Brain microvascular endothelial cell (primary cell): ENCODE measurements at regions not wholly inside any gene's neighbourhood (a gene's known extent, or its start where the extent isn't known, plus 50 kb on each side); places are given as distances from the start of the nearest gene placed in this dataset.

Source experiments
- DNase-seq: peaks from one replicate; pipeline ENCODE4 v3.0.0-alpha.2; 2020
- H3K27ac ChIP-seq: fragments of 250-450 bp; sonication (Bioruptor Pico); 2 replicates; pipeline ENCODE4 v1.5.1; 2020; ENCODE audit warnings: mild to moderate bottlenecking, moderate library complexity
- H3K27me3 ChIP-seq: fragments of 250-450 bp; sonication (Bioruptor Pico); replicated peaks from 2 replicates; pipeline ENCODE4 v1.5.1; 2020; ENCODE audit warnings: mild to moderate bottlenecking
- H3K36me3 ChIP-seq: fragments of 250-450 bp; sonication (Bioruptor Pico); replicated peaks from 2 replicates; pipeline ENCODE4 v1.5.1; 2020; ENCODE audit warnings: mild to moderate bottlenecking
- H3K4me3 ChIP-seq: 2 replicates; pipeline ENCODE4 v1.5.1; 2011; ENCODE audit warnings: low read depth, mild to moderate bottlenecking, control low read depth, low read length, moderate library complexity
- CTCF ChIP-seq: IDR thresholded peaks from 2 replicates; pipeline ENCODE4 v1.5.1; 2011; ENCODE audit warnings: low read depth, mild to moderate bottlenecking, moderate library complexity, low read length, control low read depth, inconsistent platforms; ENCODE audit errors: missing control alignments
- in situ Hi-C: cut with HindIII; loops from 2 replicates; pipeline ENCODE4 v1.10.0; 2017; ENCODE audit warnings: low sequenced_read_pairs, low pct_ligation_motif_present

- H3K27ac ChIP-seq: no peak overlapping the region
- no peak for DNase-seq
- no peak overlapping the region for H3K4me3 ChIP-seq
- no peak for TF ChIP-seq CTCF
- in situ Hi-C loops: no loop called here
- H3K36me3 ChIP-seq: no peaks in the 10 kb centered on the region
- H3K27me3 ChIP-seq: no peaks in the 10 kb centered on the region
Observed at GRCh38 chr6:141744194-141744925, 388.4 kb upstream of the GJE1 start.

GRCh38 chr6:141736104-141736503 lies 396.6 kb upstream of the GJE1 start:
- DNase-seq: no peak
- no peak for TF ChIP-seq CTCF
- in situ Hi-C loops: no loop called here
- no peaks in the 10 kb centered on the region for H3K27me3 ChIP-seq
- no peak overlapping the region for H3K27ac ChIP-seq
- H3K36me3 ChIP-seq: no peaks in the 10 kb centered on the region
- no peak overlapping the region for H3K4me3 ChIP-seq

- no peak for TF ChIP-seq CTCF
- Histone ChIP-seq H3K27ac (no peak overlapping the region), H3K4me3 (no peak overlapping the region), H3K36me3 (no peaks in the 10 kb centered on the region), H3K27me3 (no peaks in the 10 kb centered on the region)
- DNase-seq: no peak
- in situ Hi-C loops: no loop called here
Observed at GRCh38 chr6:141735126-141735525, 397.6 kb upstream of the GJE1 start.

- no peak for TF ChIP-seq CTCF
- H3K27me3 ChIP-seq: no peaks in the 10 kb centered on the region
- H3K4me3 ChIP-seq: no peak overlapping the region
- DNase-seq: no peak
- no peaks in the 10 kb centered on the region for H3K36me3 ChIP-seq
- no peak overlapping the region for H3K27ac ChIP-seq
- in situ Hi-C loops: no loop called here
Observed at GRCh38 chr6:141734071-141734840, 398.5 kb upstream of the GJE1 start.

- in situ Hi-C loops: no loop called here
- H3K27me3 ChIP-seq: no peaks in the 10 kb centered on the region
- H3K36me3 ChIP-seq: no peaks in the 10 kb centered on the region
- H3K27ac ChIP-seq: no peak overlapping the region
- H3K4me3 ChIP-seq: no peak overlapping the region
- no peak for DNase-seq
- TF ChIP-seq CTCF: no peak
Observed at GRCh38 chr6:141729146-141729545, 403.6 kb upstream of the GJE1 start.
